RPMI7951 (cell line): ENCODE measurements at regions not wholly inside any gene's neighbourhood (a gene's known extent, or its start where the extent isn't known, plus 50 kb on each side); places are given as distances from the start of the nearest gene placed in this dataset.
"Not testable (repeated sequence)": the region's sequence is repeated elsewhere in the genome, so short reads cannot be mapped to it uniquely, and the experiment has no call there.

Experiments
- DNase-seq: peaks from one replicate; pipeline ENCODE4 v3.0.0-alpha.2; 2012; ENCODE audit warnings: low read depth

- DNase-seq = no peak
Measured at GRCh38 chr10:117457932-117458331, 82.7 kb upstream of the PDZD8 start.

GRCh38 chr10:117457071-117457810 is 82.0 kb upstream of the PDZD8 start:
- DNase-seq = no peak

- no peak for DNase-seq
Measured at GRCh38 chr10:117455346-117455745, 80.1 kb upstream of the PDZD8 start.

- no peak for DNase-seq
Measured at GRCh38 chr10:117454502-117454901, 79.3 kb upstream of the PDZD8 start.

- DNase-seq = not testable (repeated sequence)
Measured at GRCh38 chr10:117453484-117453883, 78.2 kb upstream of the PDZD8 start.

GRCh38 chr10:117450940-117451339 is 75.7 kb upstream of the PDZD8 start:
- no peak for DNase-seq

- no peak for DNase-seq
Measured at GRCh38 chr10:117449636-117450035, 74.4 kb upstream of the PDZD8 start.

GRCh38 chr10:117448802-117449201 is 73.6 kb upstream of the PDZD8 start:
- DNase-seq = no peak

- DNase-seq = no peak
Measured at GRCh38 chr10:117445992-117446391, 70.8 kb upstream of the PDZD8 start.

GRCh38 chr10:117444497-117445040 is 69.3 kb upstream of the PDZD8 start:
- DNase-seq = no peak

GRCh38 chr10:117443686-117444041 is 68.4 kb upstream of the PDZD8 start:
- no peak for DNase-seq

GRCh38 chr10:117442944-117443685 is 67.9 kb upstream of the PDZD8 start:
- DNase-seq = peak; percentile 51

GRCh38 chr10:117442521-117442920 is 67.3 kb upstream of the PDZD8 start:
- DNase-seq = peak; percentile 23

GRCh38 chr10:117441812-117442443 is 66.7 kb upstream of the PDZD8 start:
- peak; percentile 92 for DNase-seq

- peak; percentile 8 for DNase-seq
Measured at GRCh38 chr10:117441361-117441760, 66.1 kb upstream of the PDZD8 start.

GRCh38 chr10:117439243-117439912 is 64.1 kb upstream of the PDZD8 start:
- peak; percentile 75 for DNase-seq

- no peak for DNase-seq
Measured at GRCh38 chr10:117432866-117433265, 57.6 kb upstream of the PDZD8 start.

GRCh38 chr10:117431160-117431559 is 55.9 kb upstream of the PDZD8 start:
- peak; percentile 41 for DNase-seq

GRCh38 chr10:117430535-117430934 is 55.3 kb upstream of the PDZD8 start:
- not testable (repeated sequence) for DNase-seq

GRCh38 chr10:117429643-117430265 is 54.5 kb upstream of the PDZD8 start:
- no peak for DNase-seq

GRCh38 chr10:117427356-117427755 is 52.1 kb upstream of the PDZD8 start:
- DNase-seq = no peak
